NCI-H128 (cell line): ENCODE measurements at regions not wholly inside any gene's neighbourhood (a gene's known extent, or its start where the extent isn't known, plus 50 kb on each side); places are given as distances from the start of the nearest gene placed in this dataset.
"Not testable (repeated sequence)": the region's sequence is repeated elsewhere in the genome, so short reads cannot be mapped to it uniquely, and the experiment has no call there.

Experiments used
- DNase-seq: peaks from one replicate; lab custom pipeline; 2025; ENCODE audit not compliant: unreplicated experiment; lab: John Stamatoyannopoulos, UW

GRCh38 chr2:161044921-161045320, 115.3 kb upstream of the TANK start:
- DNase-seq = no peak

- DNase-seq = no peak
These were observed 114.5 kb upstream of the TANK start for GRCh38 chr2:161045726-161046125.

- DNase-seq = no peak
These were observed 113.4 kb upstream of the TANK start for GRCh38 chr2:161046876-161047275.

GRCh38 chr2:161048317-161048716, 111.9 kb upstream of the TANK start:
- no peak for DNase-seq

- DNase-seq = no peak
These were observed 110.7 kb upstream of the TANK start for GRCh38 chr2:161049559-161049958.

- DNase-seq = no peak
These were observed 108.0 kb upstream of the TANK start for GRCh38 chr2:161052214-161052613.

- DNase-seq = no peak
These were observed 104.9 kb upstream of the TANK start for GRCh38 chr2:161055289-161055688.

- no peak for DNase-seq
These were observed 100.8 kb upstream of the TANK start for GRCh38 chr2:161059388-161059787.

GRCh38 chr2:161061786-161062185, 98.4 kb upstream of the TANK start:
- DNase-seq = no peak

GRCh38 chr2:161063157-161063945, 96.9 kb upstream of the TANK start:
- peak; percentile 20 for DNase-seq

GRCh38 chr2:161063946-161064306, 96.3 kb upstream of the TANK start:
- DNase-seq = no peak

- DNase-seq = no peak
These were observed 92.3 kb upstream of the TANK start for GRCh38 chr2:161067846-161068350.

GRCh38 chr2:161068670-161069069, 91.6 kb upstream of the TANK start:
- DNase-seq = no peak

- DNase-seq = no peak
These were observed 89.3 kb upstream of the TANK start for GRCh38 chr2:161070693-161071479.

- not testable (repeated sequence) for DNase-seq
These were observed 87.8 kb upstream of the TANK start for GRCh38 chr2:161072436-161072835.

GRCh38 chr2:161075701-161076100, 84.5 kb upstream of the TANK start:
- no peak for DNase-seq

GRCh38 chr2:161076936-161077335, 83.3 kb upstream of the TANK start:
- no peak for DNase-seq

- DNase-seq = no peak
These were observed 82.6 kb upstream of the TANK start for GRCh38 chr2:161077367-161078210.

GRCh38 chr2:161078211-161078539, 82.1 kb upstream of the TANK start:
- DNase-seq = no peak

GRCh38 chr2:161085149-161085548, 75.1 kb upstream of the TANK start:
- DNase-seq = no peak

- no peak for DNase-seq
These were observed 71.4 kb upstream of the TANK start for GRCh38 chr2:161088658-161089350.
